IMR-90 (cell line): ENCODE measurements at regions not wholly inside any gene's neighbourhood (a gene's known extent, or its start where the extent isn't known, plus 50 kb on each side); places are given as distances from the start of the nearest gene placed in this dataset.

Source experiments
- ATAC-seq: fragments of 200-7000 bp; cut with Tn5 transposase; 2 replicates; pipeline ENCODE4 v1.9.1; 2020; ENCODE audit warnings: low read depth, mild to moderate bottlenecking, moderate library complexity
- BruUV-seq: library from RNA; stranded (reverse); fragments of 400-500 nt; replicated peaks from 2 replicates; lab custom pipeline; 2021; lab: Mats Ljungman, UMichigan
- CTCF ChIA-PET: fragments of 300-600 bp; formaldehyde crosslinking; extraction: SDS; loops from one replicate; lab custom pipeline; 2021; ENCODE audit warnings: antibody characterized with exemption; lab: Yijun Ruan, JAX
- POLR2A ChIA-PET: fragments of 300-600 bp; sonication (Branson Sonifier 250); formaldehyde crosslinking; loops from one replicate; lab custom pipeline; 2022; ENCODE audit warnings: antibody characterized with exemption; ENCODE audit not compliant: unreplicated experiment; lab: Charles Lee
- DNase-seq: peaks from one replicate; pipeline ENCODE4 v3.0.0; 2013
- H2AFZ ChIP-seq: replicated peaks from 2 replicates; pipeline ENCODE3; 2013; ENCODE audit warnings: low read length, mild to moderate bottlenecking; ENCODE audit not compliant: poor library complexity
- H2AK5ac ChIP-seq: 2 replicates; pipeline ENCODE4 v1.6.1; 2013; ENCODE audit warnings: low read depth, low read length, inconsistent platforms
- H2AK9ac ChIP-seq: replicated peaks from 2 replicates; pipeline ENCODE3; 2013; ENCODE audit warnings: mild to moderate bottlenecking, low read depth, low read length, moderate library complexity; ENCODE audit not compliant: poor library complexity
- H2BK120ac ChIP-seq: 2 replicates; pipeline ENCODE4 v1.6.1; 2013; ENCODE audit warnings: low read depth, low read length, inconsistent platforms
- H2BK15ac ChIP-seq: 3 replicates; pipeline ENCODE4 v1.6.1; 2013; ENCODE audit warnings: low read depth, low read length, inconsistent platforms
- H2BK20ac ChIP-seq: 2 replicates; pipeline ENCODE4 v1.6.1; 2013; ENCODE audit warnings: low read depth, mild to moderate bottlenecking, inconsistent platforms, low read length, moderate library complexity
- H2BK5ac ChIP-seq: 2 replicates; pipeline ENCODE4 v1.6.1; 2013; ENCODE audit warnings: mild to moderate bottlenecking, low read depth, low read length, inconsistent platforms; ENCODE audit not compliant: poor library complexity, severe bottlenecking
- H3K14ac ChIP-seq: replicated peaks from 2 replicates; pipeline ENCODE4 v1.6.1; 2013; ENCODE audit warnings: low read depth, low read length, inconsistent platforms
- H3K18ac ChIP-seq: 2 replicates; pipeline ENCODE4 v1.6.1; 2013; ENCODE audit warnings: low read depth, low read length, control low read depth
- H3K23ac ChIP-seq: 2 replicates; pipeline ENCODE4 v1.6.1; 2013; ENCODE audit warnings: low read depth, low read length, inconsistent platforms
- H3K27ac ChIP-seq: 2 replicates; pipeline ENCODE4 v1.5.1; 2013; ENCODE audit warnings: mild to moderate bottlenecking, control low read depth, low read length; ENCODE audit not compliant: insufficient read depth
- H3K27me3 ChIP-seq: 2 replicates; pipeline ENCODE4 v1.6.1; 2013; ENCODE audit warnings: low read length; ENCODE audit not compliant: control insufficient read depth, insufficient read depth
- H3K36me3 ChIP-seq: 2 replicates; pipeline ENCODE4 v1.6.1; 2013; ENCODE audit warnings: low read length, mixed read lengths; ENCODE audit not compliant: control insufficient read depth, insufficient read depth
- H3K4ac ChIP-seq: 2 replicates; pipeline ENCODE4 v1.6.1; 2013; ENCODE audit warnings: low read depth, low read length, inconsistent platforms
- H3K4me1 ChIP-seq: 2 replicates; pipeline ENCODE4 v1.6.1; 2013; ENCODE audit warnings: low read length, mixed read lengths; ENCODE audit not compliant: control insufficient read depth, insufficient read depth
- H3K4me2 ChIP-seq: 2 replicates; pipeline ENCODE4 v1.6.1; 2013; ENCODE audit warnings: low read depth, mild to moderate bottlenecking, control low read depth, low read length, moderate library complexity
- H3K4me3 ChIP-seq: 2 replicates; pipeline ENCODE4 v1.5.1; 2013; ENCODE audit warnings: low read depth, mild to moderate bottlenecking, control low read depth, low read length, moderate library complexity; ENCODE audit not compliant: insufficient read depth
- H3K56ac ChIP-seq: 2 replicates; pipeline ENCODE4 v1.6.1; 2013; ENCODE audit warnings: low read length, inconsistent platforms; ENCODE audit not compliant: insufficient read depth; ENCODE audit errors: extremely low read depth
- H3K79me1 ChIP-seq, 2 experiments: 2 replicates each; pipeline ENCODE4 v1.6.1; 2013; ENCODE audit warnings: low read length in 2 of 2, inconsistent platforms in 1 of 2, low read depth in 1 of 2
- H3K9ac ChIP-seq: 2 replicates; pipeline ENCODE4 v1.6.1; 2013; ENCODE audit warnings: low read depth, low read length, control low read depth
- H3K9me1 ChIP-seq: 2 replicates; pipeline ENCODE4 v1.6.1; 2013; ENCODE audit warnings: low read length, inconsistent platforms; ENCODE audit not compliant: insufficient read depth
- H3K9me3 ChIP-seq: 2 replicates; pipeline ENCODE4 v1.6.1; 2013; ENCODE audit warnings: low read length; ENCODE audit not compliant: control insufficient read depth, insufficient read depth
- H4K20me1 ChIP-seq: 2 replicates; pipeline ENCODE4 v1.6.1; 2013; ENCODE audit warnings: low read length, inconsistent platforms; ENCODE audit not compliant: insufficient read depth
- H4K5ac ChIP-seq: 2 replicates; pipeline ENCODE4 v1.6.1; 2013; ENCODE audit warnings: mild to moderate bottlenecking, low read depth, low read length, control low read depth
- H4K8ac ChIP-seq, 2 experiments: 2 replicates each; pipeline ENCODE4 v1.6.1; 2013; ENCODE audit warnings: low read depth in 2 of 2, low read length in 2 of 2, control low read depth in 1 of 2, inconsistent platforms in 1 of 2
- H4K91ac ChIP-seq: 2 replicates; pipeline ENCODE4 v1.6.1; 2013; ENCODE audit warnings: low read depth, low read length, inconsistent platforms; ENCODE audit not compliant: insufficient read depth
- CHD1 ChIP-seq: IDR thresholded peaks from 2 replicates; pipeline ENCODE4 v1.6.1; 2012; ENCODE audit warnings: low read depth, low read length, improper control_type of control experiment
- FOS ChIP-seq: fragments of 150-350 bp; IDR thresholded peaks from 2 replicates; pipeline ENCODE4 v1.6.1; 2016; ENCODE audit warnings: low read depth, low read length
- MAFK ChIP-seq: IDR thresholded peaks from 2 replicates; pipeline ENCODE4 v1.6.1; 2012; ENCODE audit warnings: low read depth, low read length, improper control_type of control experiment
- MAZ ChIP-seq: IDR thresholded peaks from 2 replicates; pipeline ENCODE4 v1.6.1; 2012; ENCODE audit warnings: low read depth, mild to moderate bottlenecking, low read length, improper control_type of control experiment, moderate library complexity, borderline replicate concordance
- MXI1 ChIP-seq: IDR thresholded peaks from 2 replicates; pipeline ENCODE4 v1.6.1; 2012; ENCODE audit warnings: low read depth, mild to moderate bottlenecking, low read length, moderate library complexity, borderline replicate concordance
- NFE2L2 ChIP-seq: fragments of 150-350 bp; IDR thresholded peaks from 2 replicates; pipeline ENCODE4 v1.6.1; 2016; ENCODE audit warnings: low read depth, mild to moderate bottlenecking, low read length
- POLR2A ChIP-seq: IDR thresholded peaks from 2 replicates; pipeline ENCODE4 v1.6.1; 2012; ENCODE audit warnings: mild to moderate bottlenecking, low read depth, low read length
- RCOR1 ChIP-seq: IDR thresholded peaks from 2 replicates; pipeline ENCODE4 v1.6.1; 2012; ENCODE audit warnings: mild to moderate bottlenecking, low read length, improper control_type of control experiment; ENCODE audit not compliant: insufficient replicate concordance
- RFX5 ChIP-seq: IDR thresholded peaks from 2 replicates; pipeline ENCODE4 v1.8.0; 2012; ENCODE audit warnings: low read depth, mild to moderate bottlenecking, low read length, moderate library complexity
- SMC3 ChIP-seq: fragments of 150-350 bp; IDR thresholded peaks from 2 replicates; pipeline ENCODE4 v1.6.1; 2016; ENCODE audit warnings: low read depth, mild to moderate bottlenecking, antibody characterized with exemption, low read length, moderate library complexity
- WGBS, 2 experiments: methylation state at CpG; one replicate each; pipeline versions ENCODE4 v1.1.5 to v1.1.7; 2013; ENCODE audit warnings: missing lambda C conversion rate in 2 of 2; ENCODE audit not compliant: insufficient read length in 1 of 2; ENCODE audit errors: extremely low coverage in 2 of 2; 5-methylcytosine and 5-hydroxymethylcytosine counted together
- dilution Hi-C: fragments of 300-500 bp; cut with HindIII; formaldehyde crosslinking; loops from one replicate; pipeline ENCODE4 v1.14.3; 2018; ENCODE audit warnings: low sequenced_read_pairs; ENCODE audit not compliant: unreplicated experiment
- in situ Hi-C: fragments of 300-500 bp; cut with MboI; formaldehyde crosslinking; loops from 3 replicates; pipeline ENCODE4 v1.14.3; 2019; ENCODE audit warnings: low sequenced_read_pairs, inconsistent platforms, mixed read lengths
- intact Hi-C: fragments of 100-400 bp; cut with micrococcal nuclease; formaldehyde crosslinking; loops from 2 replicates; pipeline ENCODE4 v1.10.0; 2022
- TF ChIP-seq, protein P1 (sequence below): fragments of 150-350 bp; IDR thresholded peaks from 2 replicates; pipeline ENCODE4 v1.6.1; 2016; ENCODE audit warnings: low read depth, mild to moderate bottlenecking, low read length, moderate library complexity, borderline replicate concordance
- TF ChIP-seq, protein P2 (sequence below): conservative IDR thresholded peaks from 2 replicates; pipeline ENCODE4 v1.5.1; 2012; ENCODE audit warnings: mild to moderate bottlenecking, low read depth, low read length, improper control_type of control experiment
- TF ChIP-seq, protein P3 (sequence below): fragments of 150-350 bp; IDR thresholded peaks from 2 replicates; pipeline ENCODE4 v1.6.1; 2017; ENCODE audit warnings: mild to moderate bottlenecking, antibody characterized with exemption, low read length, low read depth

DNA sequence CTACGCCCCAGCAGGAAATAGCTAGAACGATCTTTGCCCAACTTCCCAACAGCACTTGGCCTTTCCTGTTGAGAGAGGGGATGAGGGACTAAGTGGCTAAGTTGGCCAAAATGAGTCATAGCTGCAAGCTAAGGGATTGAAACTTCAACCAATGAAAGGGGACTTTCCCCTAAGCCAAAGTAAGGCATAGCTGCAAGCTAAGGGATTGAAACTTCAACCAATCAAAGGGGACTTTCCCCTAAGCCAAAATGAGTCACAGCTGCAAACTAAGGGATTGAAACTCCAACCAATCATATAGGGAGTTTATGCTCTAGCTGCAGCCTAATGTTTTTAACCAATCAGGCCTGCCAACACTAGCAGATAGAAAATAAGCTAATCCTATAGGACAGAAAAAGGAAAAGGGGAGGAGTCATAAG lies 100.5 kb upstream of the SSTR1 start:
- dilution Hi-C loops, result no loop called here
- POLR2A ChIA-PET, result no interaction called here
- no TSS peak for BruUV-seq

More for the DNA sequence above, 100.5 kb upstream of the SSTR1 start:
- intact Hi-C loops (no loop called here), in situ Hi-C loops (no loop called here)
- H3K14ac ChIP-seq, result no peak overlapping the region
- H2BK20ac ChIP-seq, result peak overlapping the region; percentile 32; the same call in 1 of the 2 replicates
- H3K27ac ChIP-seq, result no peak overlapping the region
- H3K23ac ChIP-seq, result no peak overlapping the region
- no peaks in the 10 kb centered on the region for H3K9me1 ChIP-seq
- no peaks in the 10 kb centered on the region for H4K20me1 ChIP-seq
- TF ChIP-seq RFX5 (no peak), SMC3 (no peak), CHD1 (no peak), MXI1 (no peak), RCOR1 (no peak), POLR2A (no peak), MAFK (no peak), NFE2L2 (no peak), FOS (no peak), MAZ (no peak)
- TF ChIP-seq, protein P1, sequence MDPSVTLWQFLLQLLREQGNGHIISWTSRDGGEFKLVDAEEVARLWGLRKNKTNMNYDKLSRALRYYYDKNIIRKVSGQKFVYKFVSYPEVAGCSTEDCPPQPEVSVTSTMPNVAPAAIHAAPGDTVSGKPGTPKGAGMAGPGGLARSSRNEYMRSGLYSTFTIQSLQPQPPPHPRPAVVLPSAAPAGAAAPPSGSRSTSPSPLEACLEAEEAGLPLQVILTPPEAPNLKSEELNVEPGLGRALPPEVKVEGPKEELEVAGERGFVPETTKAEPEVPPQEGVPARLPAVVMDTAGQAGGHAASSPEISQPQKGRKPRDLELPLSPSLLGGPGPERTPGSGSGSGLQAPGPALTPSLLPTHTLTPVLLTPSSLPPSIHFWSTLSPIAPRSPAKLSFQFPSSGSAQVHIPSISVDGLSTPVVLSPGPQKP, result no peak
- TF ChIP-seq, protein P2, sequence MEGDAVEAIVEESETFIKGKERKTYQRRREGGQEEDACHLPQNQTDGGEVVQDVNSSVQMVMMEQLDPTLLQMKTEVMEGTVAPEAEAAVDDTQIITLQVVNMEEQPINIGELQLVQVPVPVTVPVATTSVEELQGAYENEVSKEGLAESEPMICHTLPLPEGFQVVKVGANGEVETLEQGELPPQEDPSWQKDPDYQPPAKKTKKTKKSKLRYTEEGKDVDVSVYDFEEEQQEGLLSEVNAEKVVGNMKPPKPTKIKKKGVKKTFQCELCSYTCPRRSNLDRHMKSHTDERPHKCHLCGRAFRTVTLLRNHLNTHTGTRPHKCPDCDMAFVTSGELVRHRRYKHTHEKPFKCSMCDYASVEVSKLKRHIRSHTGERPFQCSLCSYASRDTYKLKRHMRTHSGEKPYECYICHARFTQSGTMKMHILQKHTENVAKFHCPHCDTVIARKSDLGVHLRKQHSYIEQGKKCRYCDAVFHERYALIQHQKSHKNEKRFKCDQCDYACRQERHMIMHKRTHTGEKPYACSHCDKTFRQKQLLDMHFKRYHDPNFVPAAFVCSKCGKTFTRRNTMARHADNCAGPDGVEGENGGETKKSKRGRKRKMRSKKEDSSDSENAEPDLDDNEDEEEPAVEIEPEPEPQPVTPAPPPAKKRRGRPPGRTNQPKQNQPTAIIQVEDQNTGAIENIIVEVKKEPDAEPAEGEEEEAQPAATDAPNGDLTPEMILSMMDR, result no peak
- TF ChIP-seq, protein P3, sequence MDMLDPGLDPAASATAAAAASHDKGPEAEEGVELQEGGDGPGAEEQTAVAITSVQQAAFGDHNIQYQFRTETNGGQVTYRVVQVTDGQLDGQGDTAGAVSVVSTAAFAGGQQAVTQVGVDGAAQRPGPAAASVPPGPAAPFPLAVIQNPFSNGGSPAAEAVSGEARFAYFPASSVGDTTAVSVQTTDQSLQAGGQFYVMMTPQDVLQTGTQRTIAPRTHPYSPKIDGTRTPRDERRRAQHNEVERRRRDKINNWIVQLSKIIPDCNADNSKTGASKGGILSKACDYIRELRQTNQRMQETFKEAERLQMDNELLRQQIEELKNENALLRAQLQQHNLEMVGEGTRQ, result no peak
- H3K18ac ChIP-seq, result peak overlapping the region; percentile 62
- H3K9ac ChIP-seq, result no peak overlapping the region
- 0 out of 4 replicates have a peak overlapping the region, but pooled peaks of 1 of the 2 experiments have one; percentile 45 for H4K8ac ChIP-seq
- no peak overlapping the region for H2AK9ac ChIP-seq
- DNase-seq (peak; percentile 20), ATAC-seq (no peak)
- peak overlapping the region; percentile 89; the same call in 2 of the 3 replicates for H2BK15ac ChIP-seq
- CTCF ChIA-PET, result no interaction called here
- no peak overlapping the region for H3K56ac ChIP-seq
- H4K91ac ChIP-seq, result 0 out of 2 replicates have a peak overlapping the region, but pooled peaks have one; percentile 53
- peak overlapping the region; percentile 36; the same call in 1 of the 2 replicates for H3K4ac ChIP-seq
- no peaks in the 10 kb centered on the region for H3K4me1 ChIP-seq
- no peak overlapping the region; the same call in 1 of the 2 replicates for H2BK120ac ChIP-seq
- peaks cover 2% of the 10 kb centered on the region; the same call in 1 of the 2 replicates for H3K9me3 ChIP-seq
- H4K5ac ChIP-seq, result peak overlapping the region; percentile 72; the same call in 1 of the 2 replicates
- 0 out of 2 replicates have a peak overlapping the region, but pooled peaks have one; percentile 17 for H2AK5ac ChIP-seq
- no CpG with 5 or more reads among the region's 2 CpGs for WGBS, 2 experiments
- no peak overlapping the region for H3K4me3 ChIP-seq
- H3K4me2 ChIP-seq, result no peak overlapping the region
- H3K36me3 ChIP-seq, result no peaks in the 10 kb centered on the region
- no peaks in the 10 kb centered on the region for H3K79me1 ChIP-seq
- H2AFZ ChIP-seq, result peak overlapping the region; percentile 51
- H3K27me3 ChIP-seq, result no peaks in the 10 kb centered on the region
- peak overlapping the region; percentile 26 for H2BK5ac ChIP-seq
